Duodenal mucosa (tissue), 2 donors: ENCODE measurements at regions not wholly inside any gene's neighbourhood (a gene's known extent, or its start where the extent isn't known, plus 50 kb on each side); places are given as distances from the start of the nearest gene placed in this dataset.
"Not testable (repeated sequence)": the region's sequence is repeated elsewhere in the genome, so short reads cannot be mapped to it uniquely, and the experiment has no call there.

Source experiments
- H3K27ac ChIP-seq: one replicate; pipeline ENCODE4 v1.7.0; 2013; ENCODE audit warnings: low read depth, low read length
- H3K27me3 ChIP-seq, 2 donors: one replicate each; pipeline ENCODE4 v1.7.0; 2013; ENCODE audit warnings: low read length in 2 of 2, control low read depth in 1 of 2; ENCODE audit not compliant: insufficient read depth in 2 of 2, control insufficient read depth in 1 of 2
- H3K36me3 ChIP-seq, 2 donors: one replicate each; pipeline ENCODE4 v1.7.0; 2013; ENCODE audit warnings: low read length in 2 of 2, control low read depth in 1 of 2; ENCODE audit not compliant: insufficient read depth in 2 of 2, control insufficient read depth in 1 of 2
- H3K4me1 ChIP-seq, 2 donors: one replicate each; pipeline ENCODE4 v1.7.0; 2013; ENCODE audit warnings: low read length in 2 of 2, control low read depth in 1 of 2; ENCODE audit not compliant: insufficient read depth in 2 of 2, control insufficient read depth in 1 of 2
- H3K4me3 ChIP-seq, 2 donors: one replicate each; pipeline ENCODE4 v1.7.0; 2013; ENCODE audit warnings: low read length in 2 of 2, low read depth in 1 of 2
- H3K9ac ChIP-seq, 2 donors: one replicate each; pipeline ENCODE4 v1.7.0; 2013; ENCODE audit warnings: low read length in 2 of 2, low read depth in 1 of 2
- H3K9me3 ChIP-seq, 2 donors: one replicate each; pipeline ENCODE4 v1.7.0; 2013; ENCODE audit warnings: low read length in 2 of 2, control low read depth in 1 of 2; ENCODE audit not compliant: control insufficient read depth in 1 of 2

- Histone ChIP-seq H3K4me1 (peaks cover 15 to 29% of the 10 kb centered on the region in 2 donors), H3K27me3 (no peaks in the 10 kb centered on the region), H3K9me3 (no peaks in the 10 kb centered on the region), H3K27ac (no peak overlapping the region), H3K4me3 (no peak overlapping the region), H3K36me3 (no peaks in the 10 kb centered on the region), H3K9ac (no peak overlapping the region)
Observed at GRCh38 chr6:168919470-168920179, 334.0 kb downstream of the THBS2 start.

GRCh38 chr6:168916576-168917211 is 337.0 kb downstream of the THBS2 start:
- Histone ChIP-seq H3K4me3 (no peak overlapping the region), H3K27me3 (no peaks in the 10 kb centered on the region), H3K27ac (no peak overlapping the region), H3K4me1 (peaks cover 15 to 29% of the 10 kb centered on the region in 2 donors), H3K9me3 (no peaks in the 10 kb centered on the region), H3K36me3 (no peaks in the 10 kb centered on the region), H3K9ac (no peak overlapping the region)

GRCh38 chr6:168915855-168916254 is 337.8 kb downstream of the THBS2 start:
- Histone ChIP-seq H3K9ac (no peak overlapping the region), H3K27ac (no peak overlapping the region), H3K9me3 (no peaks in the 10 kb centered on the region), H3K4me3 (no peak overlapping the region), H3K27me3 (no peaks in the 10 kb centered on the region), H3K36me3 (no peaks in the 10 kb centered on the region), H3K4me1 (peaks cover 15 to 27% of the 10 kb centered on the region in 2 donors)

- Histone ChIP-seq H3K9ac (no peak overlapping the region), H3K36me3 (no peaks in the 10 kb centered on the region), H3K4me1 (peaks cover 9 to 21% of the 10 kb centered on the region in 2 donors), H3K9me3 (no peaks in the 10 kb centered on the region), H3K4me3 (no peak overlapping the region), H3K27me3 (no peaks in the 10 kb centered on the region), H3K27ac (no peak overlapping the region)
Observed at GRCh38 chr6:168915242-168915641, 338.4 kb downstream of the THBS2 start.

GRCh38 chr6:168913866-168914469 is 339.7 kb downstream of the THBS2 start:
- Histone ChIP-seq H3K4me1 (peaks cover 9 to 10% of the 10 kb centered on the region in 2 donors), H3K36me3 (no peaks in the 10 kb centered on the region), H3K27ac (no peak overlapping the region), H3K27me3 (no peaks in the 10 kb centered on the region), H3K9me3 (no peaks in the 10 kb centered on the region), H3K9ac (no peak overlapping the region), H3K4me3 (no peak overlapping the region)

- not testable (repeated sequence) for H3K27ac ChIP-seq, H3K4me3 ChIP-seq, H3K27me3 ChIP-seq, H3K36me3 ChIP-seq, H3K9me3 ChIP-seq, H3K9ac ChIP-seq
- H3K4me1 ChIP-seq, result peaks cover 9 to 10% of the 10 kb centered on the region in 2 donors
Observed at GRCh38 chr6:168913231-168913865, 340.3 kb downstream of the THBS2 start.

- H3K36me3 ChIP-seq, result no peaks in the 10 kb centered on the region
- H3K4me3 ChIP-seq, result no peak overlapping the region
- no peak overlapping the region for H3K27ac ChIP-seq
Observed at GRCh38 chr6:168909288-168909687, 344.4 kb downstream of the THBS2 start.

GRCh38 chr6:168908887-168909286 is 344.8 kb downstream of the THBS2 start:
- no peak overlapping the region for H3K9ac ChIP-seq
- no peaks in the 10 kb centered on the region for H3K36me3 ChIP-seq
- H3K27ac ChIP-seq, result no peak overlapping the region
- H3K27me3 ChIP-seq, result no peaks in the 10 kb centered on the region
- no peaks in the 10 kb centered on the region for H3K9me3 ChIP-seq
- H3K4me1 ChIP-seq, result no peaks in the 10 kb centered on the region
- no peak overlapping the region for H3K4me3 ChIP-seq

More at GRCh38 chr6:168909288-168909687, 344.4 kb downstream of the THBS2 start:
- Histone ChIP-seq H3K9me3 (no peaks in the 10 kb centered on the region), H3K27me3 (no peaks in the 10 kb centered on the region), H3K9ac (no peak overlapping the region), H3K4me1 (no peaks in the 10 kb centered on the region)

GRCh38 chr6:168908166-168908565 is 345.5 kb downstream of the THBS2 start:
- no peaks in the 10 kb centered on the region for H3K4me1 ChIP-seq
- H3K4me3 ChIP-seq, result no peak overlapping the region
- no peaks in the 10 kb centered on the region for H3K36me3 ChIP-seq
- no peaks in the 10 kb centered on the region for H3K27me3 ChIP-seq
- no peaks in the 10 kb centered on the region for H3K9me3 ChIP-seq
- no peak overlapping the region for H3K27ac ChIP-seq
- H3K9ac ChIP-seq, result no peak overlapping the region

- no peaks in the 10 kb centered on the region for H3K4me1 ChIP-seq
- no peak overlapping the region for H3K27ac ChIP-seq
- H3K27me3 ChIP-seq, result no peaks in the 10 kb centered on the region
- H3K36me3 ChIP-seq, result no peaks in the 10 kb centered on the region
- no peak overlapping the region for H3K4me3 ChIP-seq
- no peaks in the 10 kb centered on the region for H3K9me3 ChIP-seq
- no peak overlapping the region for H3K9ac ChIP-seq
Observed at GRCh38 chr6:168906391-168906790, 347.3 kb downstream of the THBS2 start.
